HEK293 (cell line): ENCODE measurements at regions not wholly inside any gene's neighbourhood (a gene's known extent, or its start where the extent isn't known, plus 50 kb on each side); places are given as distances from the start of the nearest gene placed in this dataset.

Experiments
- EGR2 ChIP-seq: fragments of 450-650 bp; formaldehyde crosslinking; IDR thresholded peaks from 2 replicates; pipeline ENCODE4 v1.5.1; 2016; ENCODE audit warnings: low read depth, missing biosample characterization, missing genetic modification characterization
- KLF10 ChIP-seq: fragments of 450-650 bp; IDR thresholded peaks from 2 replicates; pipeline ENCODE4 v1.5.1; 2018; ENCODE audit warnings: missing biosample characterization, mild to moderate bottlenecking, missing genetic modification characterization
- REST ChIP-seq: fragments of 450-650 bp; formaldehyde crosslinking; IDR thresholded peaks from 2 replicates; pipeline ENCODE4 v1.5.1; 2016; ENCODE audit warnings: missing biosample characterization, missing genetic modification characterization
- ZBTB49 ChIP-seq: fragments of 450-650 bp; formaldehyde crosslinking; IDR thresholded peaks from 2 replicates; pipeline ENCODE4 v1.5.1; 2016; ENCODE audit warnings: missing biosample characterization, missing genetic modification characterization, low read depth
- ZNF518A ChIP-seq: fragments of 450-650 bp; formaldehyde crosslinking; conservative IDR thresholded peaks from 2 replicates; pipeline ENCODE4 v1.5.1; 2016; ENCODE audit warnings: low read depth, missing biosample characterization, missing genetic modification characterization
- ZNF549 ChIP-seq: fragments of 450-650 bp; IDR thresholded peaks from 2 replicates; pipeline ENCODE4 v1.5.1; 2018; ENCODE audit warnings: missing biosample characterization, missing genetic modification characterization, mild to moderate bottlenecking, inconsistent platforms, moderate library complexity
- ZNF624 ChIP-seq: fragments of 450-650 bp; formaldehyde crosslinking; IDR thresholded peaks from 2 replicates; pipeline ENCODE4 v1.5.1; 2017; ENCODE audit warnings: missing biosample characterization, missing genetic modification characterization
- TF ChIP-seq, protein P1 (sequence below): fragments of 450-650 bp; formaldehyde crosslinking; IDR thresholded peaks from 2 replicates; pipeline ENCODE4 v1.5.1; 2016; ENCODE audit warnings: missing biosample characterization, missing genetic modification characterization
- TF ChIP-seq, protein P2 (sequence below): fragments of 450-650 bp; formaldehyde crosslinking; IDR thresholded peaks from 2 replicates; pipeline ENCODE4 v1.5.1; 2016; ENCODE audit warnings: missing biosample characterization, missing genetic modification characterization

GRCh38 chr11:39374963-39375698 is 2084.3 kb downstream of the LRRC4C start:
- TF ChIP-seq, protein P1, sequence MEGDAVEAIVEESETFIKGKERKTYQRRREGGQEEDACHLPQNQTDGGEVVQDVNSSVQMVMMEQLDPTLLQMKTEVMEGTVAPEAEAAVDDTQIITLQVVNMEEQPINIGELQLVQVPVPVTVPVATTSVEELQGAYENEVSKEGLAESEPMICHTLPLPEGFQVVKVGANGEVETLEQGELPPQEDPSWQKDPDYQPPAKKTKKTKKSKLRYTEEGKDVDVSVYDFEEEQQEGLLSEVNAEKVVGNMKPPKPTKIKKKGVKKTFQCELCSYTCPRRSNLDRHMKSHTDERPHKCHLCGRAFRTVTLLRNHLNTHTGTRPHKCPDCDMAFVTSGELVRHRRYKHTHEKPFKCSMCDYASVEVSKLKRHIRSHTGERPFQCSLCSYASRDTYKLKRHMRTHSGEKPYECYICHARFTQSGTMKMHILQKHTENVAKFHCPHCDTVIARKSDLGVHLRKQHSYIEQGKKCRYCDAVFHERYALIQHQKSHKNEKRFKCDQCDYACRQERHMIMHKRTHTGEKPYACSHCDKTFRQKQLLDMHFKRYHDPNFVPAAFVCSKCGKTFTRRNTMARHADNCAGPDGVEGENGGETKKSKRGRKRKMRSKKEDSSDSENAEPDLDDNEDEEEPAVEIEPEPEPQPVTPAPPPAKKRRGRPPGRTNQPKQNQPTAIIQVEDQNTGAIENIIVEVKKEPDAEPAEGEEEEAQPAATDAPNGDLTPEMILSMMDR: no peak
- TF ChIP-seq REST (tag by site-specific recombination) (no peak), KLF10 (tag by site-specific recombination) (no peak), ZBTB49 (tag by site-specific recombination) (no peak), ZNF549 (tag by site-specific recombination) (no peak), ZNF518A (no peak), EGR2 (no peak), ZNF624 (no peak)
- TF ChIP-seq, protein P2, sequence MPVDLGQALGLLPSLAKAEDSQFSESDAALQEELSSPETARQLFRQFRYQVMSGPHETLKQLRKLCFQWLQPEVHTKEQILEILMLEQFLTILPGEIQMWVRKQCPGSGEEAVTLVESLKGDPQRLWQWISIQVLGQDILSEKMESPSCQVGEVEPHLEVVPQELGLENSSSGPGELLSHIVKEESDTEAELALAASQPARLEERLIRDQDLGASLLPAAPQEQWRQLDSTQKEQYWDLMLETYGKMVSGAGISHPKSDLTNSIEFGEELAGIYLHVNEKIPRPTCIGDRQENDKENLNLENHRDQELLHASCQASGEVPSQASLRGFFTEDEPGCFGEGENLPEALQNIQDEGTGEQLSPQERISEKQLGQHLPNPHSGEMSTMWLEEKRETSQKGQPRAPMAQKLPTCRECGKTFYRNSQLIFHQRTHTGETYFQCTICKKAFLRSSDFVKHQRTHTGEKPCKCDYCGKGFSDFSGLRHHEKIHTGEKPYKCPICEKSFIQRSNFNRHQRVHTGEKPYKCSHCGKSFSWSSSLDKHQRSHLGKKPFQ (tag by site-specific recombination): no peak
